HCT116 (cell line): ENCODE measurements at regions not wholly inside any gene's neighbourhood (a gene's known extent, or its start where the extent isn't known, plus 50 kb on each side); places are given as distances from the start of the nearest gene placed in this dataset.

Experiments
- SRF ChIP-seq: IDR thresholded peaks from 2 replicates; pipeline ENCODE4 v1.6.1; 2012; ENCODE audit warnings: low read depth
- TF ChIP-seq, protein P1 (sequence below): IDR thresholded peaks from 2 replicates; pipeline ENCODE4 v1.6.1; 2012

DNA sequence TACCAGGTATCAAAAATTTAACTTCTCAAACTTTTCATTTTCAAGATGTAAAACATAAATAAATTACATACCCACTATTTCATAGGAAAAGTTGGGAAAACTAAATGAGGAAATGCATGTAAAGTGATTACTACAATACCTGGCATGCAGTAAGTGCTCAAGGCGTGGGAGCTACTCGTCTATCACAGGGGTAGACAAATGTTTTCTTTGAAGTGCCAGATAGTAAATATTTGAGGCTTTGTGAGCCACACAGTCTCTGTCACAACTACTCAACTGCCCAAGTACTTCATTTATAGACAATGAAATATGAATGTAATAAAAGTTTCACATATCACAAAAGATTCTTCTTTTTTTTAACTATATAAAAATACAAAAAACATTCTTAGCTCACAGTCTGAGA lies 96.4 kb upstream of the PCGF5 start:
- TF ChIP-seq SRF = no peak
- TF ChIP-seq, protein P1, sequence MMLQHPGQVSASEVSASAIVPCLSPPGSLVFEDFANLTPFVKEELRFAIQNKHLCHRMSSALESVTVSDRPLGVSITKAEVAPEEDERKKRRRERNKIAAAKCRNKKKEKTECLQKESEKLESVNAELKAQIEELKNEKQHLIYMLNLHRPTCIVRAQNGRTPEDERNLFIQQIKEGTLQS = no peak
